ENCODE measurements at regions not wholly inside any gene's neighbourhood (a gene's known extent, or its start where the extent isn't known, plus 50 kb on each side); places are given as distances from the start of the nearest gene placed in this dataset.
"Not testable (repeated sequence)": the region's sequence is repeated elsewhere in the genome, so short reads cannot be mapped to it uniquely, and the experiment has no call there.

- no peak for TF ChIP-seq JUND (IDR thresholded peaks at IDR 0.05; ENCODE audit: low read depth)
- in situ Hi-C loops (cut with HindIII; ENCODE audit: low pct_unique_long_range_greater_than_20kb, low sequenced_read_pairs): no loop called here
- no peak for DNase-seq (ENCODE audit: low read depth in 1 of 2, low spot score in 1 of 2)
These were observed 402.4 kb downstream of the ZFHX3 start for GRCh38 chr16:72645538-72645937.

- TF ChIP-seq JUND (IDR thresholded peaks at IDR 0.05; ENCODE audit: low read depth): no peak
- in situ Hi-C loops (cut with HindIII; ENCODE audit: low pct_unique_long_range_greater_than_20kb, low sequenced_read_pairs): no loop called here
- DNase-seq (ENCODE audit: low read depth in 1 of 2, low spot score in 1 of 2): no peak
These were observed 403.0 kb downstream of the ZFHX3 start for GRCh38 chr16:72644911-72645310.

DNA sequence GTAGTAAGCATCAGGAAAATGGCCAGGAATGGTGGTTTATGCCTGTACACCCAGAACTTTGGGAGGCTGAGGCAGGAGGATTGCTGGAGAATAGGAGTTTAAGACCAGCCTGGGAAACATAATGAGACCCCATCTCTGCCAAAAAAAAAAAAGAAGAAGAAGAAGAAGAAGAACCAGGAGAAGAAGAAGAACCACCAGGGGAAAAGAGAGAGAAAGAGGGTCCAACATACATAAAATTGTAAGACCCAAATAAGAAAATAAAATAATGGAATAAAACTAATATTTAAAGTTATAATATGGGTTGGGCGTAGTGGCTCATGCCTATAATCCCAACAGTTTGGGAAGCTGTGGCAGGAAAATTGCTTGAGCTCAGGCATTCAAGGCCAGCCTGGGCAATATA lies 408.4 kb downstream of the ZFHX3 start:
- no peak for TF ChIP-seq JUND (IDR thresholded peaks at IDR 0.05; ENCODE audit: low read depth)
- DNase-seq (ENCODE audit: low read depth in 1 of 2, low spot score in 1 of 2): no peak
- in situ Hi-C loops (cut with HindIII; ENCODE audit: low pct_unique_long_range_greater_than_20kb, low sequenced_read_pairs): no loop called here

DNA sequence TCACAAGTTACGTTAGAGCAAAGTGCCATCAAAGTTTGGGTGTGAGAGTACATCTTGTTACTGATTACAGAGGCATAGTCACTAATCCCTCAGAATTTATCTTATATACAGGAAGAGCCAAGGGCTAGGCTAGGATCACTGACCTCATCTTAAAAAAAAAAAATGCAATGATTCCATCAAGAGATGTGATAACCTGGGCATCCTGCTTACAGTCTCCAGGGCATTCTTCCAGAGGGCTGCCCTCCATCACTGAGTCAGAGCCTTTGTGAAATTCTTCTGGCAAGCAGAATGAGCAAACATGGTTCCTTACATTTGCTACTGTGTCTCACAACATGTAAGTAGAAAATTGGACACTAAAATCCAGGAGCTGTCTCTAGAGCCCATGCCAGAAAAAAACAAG lies 410.6 kb downstream of the ZFHX3 start:
- no peak for DNase-seq (ENCODE audit: low read depth in 1 of 2, low spot score in 1 of 2)
- in situ Hi-C loops (cut with HindIII; ENCODE audit: low pct_unique_long_range_greater_than_20kb, low sequenced_read_pairs): no loop called here
- TF ChIP-seq JUND (IDR thresholded peaks at IDR 0.05; ENCODE audit: low read depth): no peak

GRCh38 chr16:72635694-72636093 lies 412.2 kb downstream of the ZFHX3 start:
- no peak for DNase-seq (ENCODE audit: low read depth in 1 of 2, low spot score in 1 of 2)
- in situ Hi-C loops (cut with HindIII; ENCODE audit: low pct_unique_long_range_greater_than_20kb, low sequenced_read_pairs): no loop called here
- TF ChIP-seq JUND (IDR thresholded peaks at IDR 0.05; ENCODE audit: low read depth): no peak

GRCh38 chr16:72635104-72635503 lies 412.8 kb downstream of the ZFHX3 start:
- DNase-seq (ENCODE audit: low read depth in 1 of 2, low spot score in 1 of 2): peak in 1 of 2 experiments; percentile 84
- in situ Hi-C loops (cut with HindIII; ENCODE audit: low pct_unique_long_range_greater_than_20kb, low sequenced_read_pairs): no loop called here

GRCh38 chr16:72627182-72627896 lies 420.6 kb downstream of the ZFHX3 start:
- in situ Hi-C loops (cut with HindIII; ENCODE audit: low pct_unique_long_range_greater_than_20kb, low sequenced_read_pairs): not testable (repeated sequence)

More at GRCh38 chr16:72635104-72635503, 412.8 kb downstream of the ZFHX3 start:
- 0 out of 2 replicates have a peak, but pooled peaks have one; percentile 30 for TF ChIP-seq JUND (IDR thresholded peaks at IDR 0.05; ENCODE audit: low read depth)

GRCh38 chr16:72626623-72627022 lies 421.3 kb downstream of the ZFHX3 start:
- DNase-seq (ENCODE audit: low read depth in 1 of 2, low spot score in 1 of 2): no peak
- no peak for TF ChIP-seq JUND (IDR thresholded peaks at IDR 0.05; ENCODE audit: low read depth)
- in situ Hi-C loops (cut with HindIII; ENCODE audit: low pct_unique_long_range_greater_than_20kb, low sequenced_read_pairs): no loop called here

More at GRCh38 chr16:72627182-72627896, 420.6 kb downstream of the ZFHX3 start:
- DNase-seq (ENCODE audit: low read depth in 1 of 2, low spot score in 1 of 2): not testable (repeated sequence)

DNA sequence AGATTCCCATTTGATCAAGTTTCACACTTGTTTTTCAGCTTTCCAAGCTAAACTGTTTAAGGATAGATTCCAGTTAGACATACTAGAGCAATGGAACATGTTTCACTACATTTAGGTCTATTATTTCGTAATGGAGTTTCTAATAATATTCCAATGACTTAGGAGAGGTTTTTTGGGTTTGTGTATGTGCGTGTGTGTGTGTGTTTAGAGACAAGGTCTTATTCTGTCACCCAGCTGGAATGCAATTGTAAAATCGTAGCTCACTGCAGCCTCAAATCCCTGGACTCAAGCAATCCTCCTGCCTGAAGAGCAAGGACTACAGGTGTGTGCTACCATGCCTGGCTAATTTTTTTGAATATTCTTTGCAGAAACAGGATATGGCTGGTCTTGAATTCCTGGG lies 426.3 kb downstream of the ZFHX3 start:
- TF ChIP-seq JUND (IDR thresholded peaks at IDR 0.05; ENCODE audit: low read depth): no peak
- DNase-seq (ENCODE audit: low read depth in 1 of 2, low spot score in 1 of 2): no peak
- in situ Hi-C loops (cut with HindIII; ENCODE audit: low pct_unique_long_range_greater_than_20kb, low sequenced_read_pairs): no loop called here

- no peak for DNase-seq (ENCODE audit: low read depth in 1 of 2, low spot score in 1 of 2)
- TF ChIP-seq JUND (IDR thresholded peaks at IDR 0.05; ENCODE audit: low read depth): no peak
- in situ Hi-C loops (cut with HindIII; ENCODE audit: low pct_unique_long_range_greater_than_20kb, low sequenced_read_pairs): no loop called here
These were observed 427.1 kb downstream of the ZFHX3 start for GRCh38 chr16:72620853-72621252.

GRCh38 chr16:72620348-72620747 lies 427.6 kb downstream of the ZFHX3 start:
- no peak for TF ChIP-seq JUND (IDR thresholded peaks at IDR 0.05; ENCODE audit: low read depth)
- in situ Hi-C loops (cut with HindIII; ENCODE audit: low pct_unique_long_range_greater_than_20kb, low sequenced_read_pairs): no loop called here
- no peak for DNase-seq (ENCODE audit: low read depth in 1 of 2, low spot score in 1 of 2)

DNA sequence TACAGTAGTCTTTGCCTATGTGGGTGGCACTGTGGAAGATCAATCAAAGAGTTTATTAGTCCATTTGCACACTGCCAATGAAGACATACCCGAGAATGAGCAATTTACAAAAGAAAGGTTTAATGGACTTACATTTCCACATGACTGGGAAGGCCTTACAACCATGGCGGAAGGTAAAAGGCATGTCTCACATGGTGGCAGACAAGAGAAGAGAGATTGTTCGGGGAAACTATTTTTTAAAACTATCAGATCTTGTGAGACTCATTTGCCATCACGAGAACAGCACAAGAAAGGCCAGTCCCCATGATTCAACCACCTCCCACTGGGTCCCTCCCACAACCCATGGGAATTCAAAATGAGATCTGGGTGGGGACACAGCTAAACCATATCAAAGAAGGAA lies 432.1 kb downstream of the ZFHX3 start:
- in situ Hi-C loops (cut with HindIII; ENCODE audit: low pct_unique_long_range_greater_than_20kb, low sequenced_read_pairs): no loop called here
- DNase-seq (ENCODE audit: low read depth in 1 of 2, low spot score in 1 of 2): no peak
- TF ChIP-seq JUND (IDR thresholded peaks at IDR 0.05; ENCODE audit: low read depth): no peak

DNA sequence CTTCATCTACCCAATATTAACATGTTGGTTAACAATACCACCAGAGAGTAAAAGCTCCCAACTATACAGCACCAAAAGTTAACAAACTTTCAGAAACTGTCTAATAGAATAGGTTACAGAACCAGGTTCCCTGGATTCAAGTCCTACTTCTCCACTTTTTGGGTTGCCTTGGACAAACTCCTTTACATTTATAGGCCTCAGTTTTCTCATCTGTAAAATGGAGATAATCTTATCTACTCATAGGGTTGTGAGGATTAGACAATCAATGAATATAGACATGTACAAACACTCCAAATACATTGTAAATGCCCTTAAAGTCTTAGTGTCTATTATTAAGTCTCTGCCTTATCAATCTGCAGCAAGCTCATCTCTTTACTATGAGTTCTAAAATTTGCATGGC lies 435.2 kb downstream of the ZFHX3 start:
- DNase-seq (ENCODE audit: low read depth in 1 of 2, low spot score in 1 of 2): no peak
- no peak for TF ChIP-seq JUND (IDR thresholded peaks at IDR 0.05; ENCODE audit: low read depth)
- in situ Hi-C loops (cut with HindIII; ENCODE audit: low pct_unique_long_range_greater_than_20kb, low sequenced_read_pairs): no loop called here

DNA sequence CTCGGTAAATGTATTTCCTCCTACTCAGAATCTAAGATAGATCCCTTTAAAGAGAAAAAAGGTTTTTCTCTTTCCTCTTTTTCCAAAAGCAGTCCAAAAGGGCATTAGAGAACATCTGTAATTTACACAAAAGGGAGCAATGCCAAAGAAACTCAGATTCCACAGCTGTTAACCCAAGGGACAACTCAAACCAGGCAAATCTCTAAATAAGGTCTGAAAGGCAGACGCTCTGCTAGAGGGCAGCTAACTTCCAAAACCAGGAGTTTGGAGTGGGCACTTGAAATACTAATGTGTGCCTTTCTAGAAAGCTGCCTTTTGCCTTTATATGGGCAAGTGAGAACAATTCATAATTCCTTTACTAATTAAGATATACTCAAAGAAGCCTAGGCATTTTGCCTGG lies 435.7 kb downstream of the ZFHX3 start:
- TF ChIP-seq JUND (IDR thresholded peaks at IDR 0.05; ENCODE audit: low read depth): no peak
- in situ Hi-C loops (cut with HindIII; ENCODE audit: low pct_unique_long_range_greater_than_20kb, low sequenced_read_pairs): no loop called here
- DNase-seq (ENCODE audit: low read depth in 1 of 2, low spot score in 1 of 2): no peak

All from T47D (cell line).